ENCODE measurements at regions not wholly inside any gene's neighbourhood (a gene's known extent, or its start where the extent isn't known, plus 50 kb on each side); places are given as distances from the start of the nearest gene placed in this dataset.

- Mint-ChIP-seq H3K27ac (no peak overlapping the region), H3K9me3 (no peaks in the 10 kb centered on the region), H3K27me3 (ENCODE audit: insufficient read depth, low read depth, poor library complexity) (peaks cover 2% of the 10 kb centered on the region), H3K4me3 (no peak overlapping the region), H3K36me3 (ENCODE audit: low read depth) (no peaks in the 10 kb centered on the region), H3K4me1 (no peaks in the 10 kb centered on the region)
- no peaks in the 10 kb centered on the region for H4K20me1 ChIP-seq (replicated peaks; ENCODE audit: insufficient read depth)
- no peaks in the 10 kb centered on the region for H3K36me3 ChIP-seq (ENCODE audit: insufficient read depth)
- H3F3A ChIP-seq (replicated peaks; ENCODE audit: low read depth) = no peaks in the 10 kb centered on the region
- no peaks in the 10 kb centered on the region for H3K79me2 ChIP-seq (replicated peaks; ENCODE audit: insufficient read depth)
- no peak overlapping the region for H3K4me2 ChIP-seq
- H3K27ac ChIP-seq (ENCODE audit: low read depth) = no peak overlapping the region
- H2AFZ ChIP-seq = no peak overlapping the region
- TF ChIP-seq EZH2 (IDR thresholded peaks at IDR 0.05; ENCODE audit: low read depth, unreplicated experiment) = no peak
- no peak for TF ChIP-seq CREB1 (CRISPR knock-in tag; IDR thresholded peaks at IDR 0.05; ENCODE audit: low read depth)
- no peak for TF ChIP-seq ETS1 (IDR thresholded peaks at IDR 0.05)
- DNase-seq (ENCODE audit: low spot score) = no peak
- no peaks in the 10 kb centered on the region for H3K27me3 ChIP-seq (ENCODE audit: insufficient read depth)
- no peak overlapping the region for H3K4me3 ChIP-seq
- H3K4me1 ChIP-seq (ENCODE audit: insufficient read depth) = no peaks in the 10 kb centered on the region
- peaks cover 32% of the 10 kb centered on the region for H3K9me2 ChIP-seq (ENCODE audit: insufficient read depth)
- no peak for ATAC-seq
These were observed 154.4 kb upstream of the JAG1 start for GRCh38 chr20:10828180-10828579.

- peaks cover 21% of the 10 kb centered on the region for H3K9me2 ChIP-seq (ENCODE audit: insufficient read depth)
- no peak overlapping the region for H3K4me3 ChIP-seq
- H3K4me1 Mint-ChIP-seq = no peaks in the 10 kb centered on the region
- DNase-seq (ENCODE audit: low spot score) = no peak
- H4K20me1 ChIP-seq (replicated peaks; ENCODE audit: insufficient read depth) = no peaks in the 10 kb centered on the region
- TF ChIP-seq ETS1 (IDR thresholded peaks at IDR 0.05) (no peak), NANOG (IDR thresholded peaks at IDR 0.05; ENCODE audit: borderline replicate concordance) (no peak), EZH2phosphoT487 (IDR thresholded peaks at IDR 0.05; ENCODE audit: unreplicated experiment) (no peak), POLR2AphosphoS5 (IDR thresholded peaks at IDR 0.05; ENCODE audit: low read depth) (no peak), ZNF114 (CRISPR knock-in tag; IDR thresholded peaks at IDR 0.05) (no peak), STAT1 (IDR thresholded peaks at IDR 0.05; ENCODE audit: unreplicated experiment) (no peak), CREB1 (CRISPR knock-in tag; IDR thresholded peaks at IDR 0.05; ENCODE audit: low read depth) (no peak), EZH2 (IDR thresholded peaks at IDR 0.05; ENCODE audit: low read depth, unreplicated experiment) (no peak), ZNF331 (CRISPR knock-in tag; IDR thresholded peaks at IDR 0.05; ENCODE audit: low read depth) (no peak)
- H3K79me2 ChIP-seq (replicated peaks; ENCODE audit: insufficient read depth) = no peaks in the 10 kb centered on the region
- no peaks in the 10 kb centered on the region for H3K27me3 ChIP-seq (ENCODE audit: insufficient read depth)
- H2AFZ ChIP-seq = no peak overlapping the region
- H3K27ac Mint-ChIP-seq = no peak overlapping the region
- ATAC-seq = no peak
- H3K36me3 Mint-ChIP-seq (ENCODE audit: low read depth) = no peaks in the 10 kb centered on the region
- no peak overlapping the region for H3K4me3 Mint-ChIP-seq
- H3K9me3 Mint-ChIP-seq = no peaks in the 10 kb centered on the region
- H3K27me3 Mint-ChIP-seq (ENCODE audit: insufficient read depth, low read depth, poor library complexity) = peaks cover 2% of the 10 kb centered on the region
- no peaks in the 10 kb centered on the region for H3F3A ChIP-seq (replicated peaks; ENCODE audit: low read depth)
- H3K36me3 ChIP-seq (ENCODE audit: insufficient read depth) = no peaks in the 10 kb centered on the region
- no peak overlapping the region for H3K27ac ChIP-seq (ENCODE audit: low read depth)
- no peak overlapping the region for H3K4me2 ChIP-seq
- no peaks in the 10 kb centered on the region for H3K4me1 ChIP-seq (ENCODE audit: insufficient read depth)
These were observed 158.3 kb upstream of the JAG1 start for GRCh38 chr20:10832141-10832540.

- no peak for ATAC-seq
- no peaks in the 10 kb centered on the region for H3K27me3 ChIP-seq (ENCODE audit: insufficient read depth)
- Mint-ChIP-seq H3K9me3 (peaks cover 15% of the 10 kb centered on the region), H3K27me3 (ENCODE audit: insufficient read depth, low read depth, poor library complexity) (no peaks in the 10 kb centered on the region), H3K27ac (no peak overlapping the region), H3K36me3 (ENCODE audit: low read depth) (peaks cover 7% of the 10 kb centered on the region; the same call in 1 of the 3 replicates), H3K4me3 (no peak overlapping the region), H3K4me1 (no peaks in the 10 kb centered on the region)
- no peaks in the 10 kb centered on the region for H3K36me3 ChIP-seq (ENCODE audit: insufficient read depth)
- H2AFZ ChIP-seq = no peak overlapping the region
- no peak overlapping the region for H3K4me3 ChIP-seq
- no peaks in the 10 kb centered on the region for H3K4me1 ChIP-seq (ENCODE audit: insufficient read depth)
- no peak overlapping the region for H3K27ac ChIP-seq (ENCODE audit: low read depth)
- no peak overlapping the region for H3K4me2 ChIP-seq
- peaks cover 15% of the 10 kb centered on the region for H3K9me2 ChIP-seq (ENCODE audit: insufficient read depth)
- no peaks in the 10 kb centered on the region for H3K79me2 ChIP-seq (replicated peaks; ENCODE audit: insufficient read depth)
- H4K20me1 ChIP-seq (replicated peaks; ENCODE audit: insufficient read depth) = no peaks in the 10 kb centered on the region
- no peak for DNase-seq (ENCODE audit: low spot score)
- no peaks in the 10 kb centered on the region for H3F3A ChIP-seq (replicated peaks; ENCODE audit: low read depth)
- no peak for TF ChIP-seq ZNF462 (CRISPR knock-in tag; IDR thresholded peaks at IDR 0.05)
These were observed 164.1 kb upstream of the JAG1 start for GRCh38 chr20:10837901-10838300.

All from GM23338 (cell line).